GM12874 (cell line): ENCODE measurements at regions not wholly inside any gene's neighbourhood (a gene's known extent, or its start where the extent isn't known, plus 50 kb on each side); places are given as distances from the start of the nearest gene placed in this dataset.

Experiments
- TF ChIP-seq, protein P1 (sequence below): IDR thresholded peaks from 2 replicates; pipeline ENCODE4 v1.5.1; 2011; ENCODE audit warnings: low read depth, mild to moderate bottlenecking, control low read depth, low read length, moderate library complexity; ENCODE audit not compliant: insufficient read depth

DNA sequence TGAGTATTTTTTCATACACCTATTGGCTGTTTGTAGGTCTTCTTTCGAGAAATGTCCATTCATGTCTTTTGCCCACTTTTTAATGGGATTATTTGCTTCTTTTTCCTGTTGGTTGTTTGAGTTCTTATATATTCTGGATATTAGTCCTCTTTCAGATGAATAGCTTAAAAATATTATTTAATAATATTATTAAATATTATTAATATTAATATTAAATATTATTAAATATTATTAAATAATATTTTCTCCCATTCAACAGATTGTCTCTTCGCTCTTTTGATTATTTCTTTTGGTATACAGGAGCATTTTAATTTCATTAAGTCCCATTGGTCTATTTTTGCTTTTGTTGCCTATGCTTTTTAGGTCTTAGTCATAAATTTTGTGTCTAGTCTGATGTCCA lies 361.9 kb downstream of the TSN start:
- TF ChIP-seq, protein P1, sequence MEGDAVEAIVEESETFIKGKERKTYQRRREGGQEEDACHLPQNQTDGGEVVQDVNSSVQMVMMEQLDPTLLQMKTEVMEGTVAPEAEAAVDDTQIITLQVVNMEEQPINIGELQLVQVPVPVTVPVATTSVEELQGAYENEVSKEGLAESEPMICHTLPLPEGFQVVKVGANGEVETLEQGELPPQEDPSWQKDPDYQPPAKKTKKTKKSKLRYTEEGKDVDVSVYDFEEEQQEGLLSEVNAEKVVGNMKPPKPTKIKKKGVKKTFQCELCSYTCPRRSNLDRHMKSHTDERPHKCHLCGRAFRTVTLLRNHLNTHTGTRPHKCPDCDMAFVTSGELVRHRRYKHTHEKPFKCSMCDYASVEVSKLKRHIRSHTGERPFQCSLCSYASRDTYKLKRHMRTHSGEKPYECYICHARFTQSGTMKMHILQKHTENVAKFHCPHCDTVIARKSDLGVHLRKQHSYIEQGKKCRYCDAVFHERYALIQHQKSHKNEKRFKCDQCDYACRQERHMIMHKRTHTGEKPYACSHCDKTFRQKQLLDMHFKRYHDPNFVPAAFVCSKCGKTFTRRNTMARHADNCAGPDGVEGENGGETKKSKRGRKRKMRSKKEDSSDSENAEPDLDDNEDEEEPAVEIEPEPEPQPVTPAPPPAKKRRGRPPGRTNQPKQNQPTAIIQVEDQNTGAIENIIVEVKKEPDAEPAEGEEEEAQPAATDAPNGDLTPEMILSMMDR, result no peak

DNA sequence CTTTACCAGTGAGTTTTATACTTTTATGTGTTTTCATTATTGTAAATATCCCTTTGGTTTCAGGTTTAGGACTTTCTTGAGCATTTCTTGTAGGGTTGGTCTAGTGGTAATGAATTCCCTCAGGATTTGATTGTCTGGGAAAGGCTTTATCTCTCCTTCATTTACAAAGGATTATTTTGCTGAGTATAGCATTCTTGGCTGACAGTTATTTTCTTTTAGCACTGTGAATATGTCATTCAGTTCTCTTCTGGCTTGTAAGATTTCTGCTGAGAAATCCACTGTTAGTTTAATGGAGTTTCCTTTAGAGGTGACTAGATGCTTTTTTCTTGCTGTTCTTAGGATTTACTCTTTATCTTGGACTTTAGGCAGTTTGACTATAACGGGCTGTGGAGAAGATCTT lies 373.9 kb downstream of the TSN start:
- TF ChIP-seq, protein P1, result no peak

DNA sequence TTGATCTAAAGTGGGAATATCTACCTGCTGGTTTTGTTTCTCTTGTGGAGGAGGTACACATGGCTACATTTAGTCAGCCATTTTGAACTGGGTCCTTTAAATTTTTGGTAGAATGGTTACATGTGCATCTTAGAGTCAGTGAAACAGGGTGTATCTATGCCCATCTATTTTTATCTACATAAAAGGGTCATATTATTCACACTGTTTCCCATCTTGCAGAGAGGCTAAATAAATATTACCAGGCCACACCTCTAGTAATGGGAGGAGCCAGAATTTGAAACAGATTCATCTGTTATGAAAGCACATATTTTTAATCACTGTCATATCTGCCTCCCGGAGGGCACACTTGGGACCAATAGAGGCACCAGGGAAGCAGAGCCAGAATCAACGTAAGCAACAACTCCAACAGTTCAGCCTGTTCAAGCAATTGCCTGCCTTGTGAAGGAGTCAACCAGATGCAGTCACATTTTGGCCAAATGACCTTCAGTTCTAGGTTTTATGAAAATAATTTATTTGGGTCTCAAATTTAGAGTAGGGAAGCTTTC lies 376.8 kb downstream of the TSN start:
- TF ChIP-seq, protein P1, result no peak

DNA sequence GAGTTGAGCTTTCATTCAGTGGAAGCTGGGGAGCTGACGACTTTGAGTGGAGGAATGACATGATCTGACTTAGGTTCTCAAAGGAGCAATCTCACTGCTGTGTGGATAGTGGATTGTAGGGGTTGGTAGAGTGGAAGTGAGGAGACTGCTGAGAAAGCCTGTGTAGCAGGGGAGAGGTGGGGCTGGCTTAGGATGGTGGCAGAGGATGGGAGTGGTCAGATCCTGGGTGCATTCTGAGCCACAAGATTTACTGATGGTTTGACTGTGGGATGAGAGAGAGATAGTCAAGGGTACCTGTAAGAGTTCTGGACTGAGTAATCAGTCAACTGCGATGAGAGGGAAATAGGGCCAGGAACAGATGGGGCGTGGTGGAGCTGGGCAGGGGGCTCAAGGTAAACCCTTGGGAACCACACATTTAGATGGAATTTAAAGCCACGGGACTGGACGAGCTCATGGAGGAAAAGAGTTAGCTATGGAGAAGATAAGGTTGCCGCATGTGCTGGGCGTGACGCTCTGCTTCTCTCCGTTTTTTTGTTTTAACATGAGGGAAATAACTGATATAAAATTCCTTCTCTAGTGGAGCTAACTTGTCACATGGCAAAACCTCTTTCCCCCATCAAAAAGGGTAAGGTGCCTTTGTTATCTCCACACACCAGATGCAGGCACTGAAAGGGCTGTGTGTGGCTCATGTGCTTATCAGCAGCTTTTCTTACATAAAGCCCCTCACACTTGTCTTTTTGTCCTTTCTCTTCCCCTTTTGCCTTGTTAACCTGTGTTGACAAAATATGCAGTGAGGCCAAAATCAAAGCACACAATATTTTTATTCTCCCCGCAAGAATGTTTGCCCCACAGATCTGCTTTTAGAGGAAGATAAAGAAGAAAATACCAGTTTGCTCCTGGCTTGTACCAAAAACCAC lies 379.8 kb downstream of the TSN start:
- TF ChIP-seq, protein P1, result no peak

DNA sequence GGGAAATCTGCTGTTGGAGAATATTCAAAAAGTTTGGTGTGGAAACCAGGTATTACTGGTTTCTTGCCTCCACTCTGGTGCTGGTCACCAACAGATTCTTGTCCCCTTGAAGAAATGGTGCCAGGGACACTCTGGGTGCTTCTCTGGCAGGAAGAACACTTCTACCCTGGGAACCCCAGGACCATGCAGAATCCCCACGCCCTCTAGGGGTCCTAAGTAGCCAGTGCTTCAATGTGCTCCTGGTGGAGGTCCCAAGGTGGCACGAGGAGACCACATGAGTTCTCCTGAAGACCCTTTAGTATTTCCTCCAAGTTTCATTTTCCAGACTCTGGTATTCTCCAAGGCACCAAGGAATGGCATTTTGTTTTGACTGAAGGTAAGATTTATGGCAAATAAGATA lies 380.6 kb downstream of the TSN start:
- TF ChIP-seq, protein P1, result peak; percentile 37; the same call in 1 of the 2 replicates

DNA sequence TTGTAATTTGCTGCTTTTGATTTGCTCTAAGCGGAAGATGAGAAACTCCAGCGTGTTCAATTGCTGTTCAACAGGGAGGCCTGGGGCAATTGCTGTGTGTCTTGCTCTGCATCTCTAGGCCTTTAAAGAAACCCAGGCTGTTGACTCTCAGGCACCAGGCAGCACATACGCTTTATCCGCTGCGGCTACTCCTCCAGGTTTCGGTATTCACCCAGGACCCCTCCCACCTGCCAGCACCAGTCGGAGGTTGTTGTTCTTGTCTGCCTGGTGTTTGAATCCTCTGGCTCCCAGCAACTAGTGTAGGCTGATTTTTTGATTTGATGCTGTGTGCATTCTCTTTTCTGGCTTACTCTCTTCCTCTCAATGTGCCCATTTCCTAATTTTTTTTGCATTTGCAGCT lies 383.1 kb downstream of the TSN start:
- TF ChIP-seq, protein P1, result no peak

DNA sequence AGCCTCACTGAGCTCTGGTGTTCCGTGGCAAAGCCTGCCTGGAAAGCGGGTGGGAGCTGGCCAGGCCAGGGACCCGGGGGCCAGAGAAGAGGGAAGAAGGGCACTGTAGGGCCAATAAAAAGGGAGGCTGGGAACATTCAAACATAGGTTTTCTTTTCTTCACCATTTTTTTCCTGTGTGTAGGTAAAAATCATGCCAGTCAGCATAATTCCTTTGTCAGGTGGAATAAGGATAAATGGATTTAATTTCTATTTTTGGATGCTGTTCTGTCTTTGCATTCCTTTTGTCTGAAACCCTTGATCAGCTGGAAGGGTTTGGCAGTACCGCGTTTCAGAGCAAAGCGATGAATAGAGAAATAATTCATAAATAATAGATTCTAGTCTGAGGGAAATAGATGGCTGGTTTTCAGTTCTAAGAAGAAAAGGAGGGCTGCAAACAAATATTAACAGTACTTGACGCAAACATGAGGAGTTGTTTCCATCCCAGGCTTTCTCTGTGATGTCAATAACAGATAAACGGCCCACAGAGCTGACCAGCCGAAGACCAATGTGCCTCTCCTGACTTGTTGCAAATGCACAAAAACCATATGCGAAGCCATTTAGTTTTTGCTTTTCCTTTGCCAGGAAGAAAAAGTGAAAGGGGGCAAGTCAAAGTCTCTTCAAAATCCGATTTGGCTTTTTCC lies 384.4 kb downstream of the TSN start:
- TF ChIP-seq, protein P1, result no peak
